Activated CD8-positive, alpha-beta memory T cell treated with anti-CD3 and anti-CD28 coated beads, Interleukin-2, amount 10 ng/mL, durations not matched to agents 7 days and 5 days (primary cell): ENCODE measurements at regions not wholly inside any gene's neighbourhood (a gene's known extent, or its start where the extent isn't known, plus 50 kb on each side); places are given as distances from the start of the nearest gene placed in this dataset.

ENCODE experiments used
- ATAC-seq: fragments of 150-1000 bp; cut with Tn5 transposase; one replicate; pipeline ENCODE4 v1.10.0; 2021; ENCODE audit warnings: moderate library complexity
- CTCF ChIA-PET: fragments of 350-600 bp; sonication (Branson Sonifier 250); formaldehyde crosslinking; loops from one replicate; lab custom pipeline; 2021; ENCODE audit warnings: antibody characterized with exemption; lab: Charles Lee
- DNase-seq: peaks from one replicate; pipeline ENCODE4 v3.0.0-alpha.2; 2020
- H3K27ac Mint-ChIP-seq: one replicate; pipeline ENCODE4 v1.8.0; 2021; ENCODE audit warnings: mild to moderate bottlenecking, mixed read lengths
- H3K27me3 Mint-ChIP-seq: one replicate; pipeline ENCODE4 v1.8.0; 2021; ENCODE audit warnings: mixed read lengths
- H3K36me3 Mint-ChIP-seq: one replicate; pipeline ENCODE4 v1.8.0; 2021; ENCODE audit warnings: mild to moderate bottlenecking, mixed read lengths
- H3K4me1 Mint-ChIP-seq: one replicate; pipeline ENCODE4 v1.8.0; 2021; ENCODE audit warnings: mixed read lengths
- H3K4me3 Mint-ChIP-seq: one replicate; pipeline ENCODE4 v1.8.0; 2021; ENCODE audit warnings: mild to moderate bottlenecking, moderate library complexity, mixed read lengths
- H3K9me3 Mint-ChIP-seq: one replicate; pipeline ENCODE4 v1.8.0; 2022; ENCODE audit warnings: low read depth, mixed read lengths

- no peak for DNase-seq
- H3K4me1 Mint-ChIP-seq: peaks cover 13% of the 10 kb centered on the region
- no peak overlapping the region for H3K27ac Mint-ChIP-seq
- H3K4me3 Mint-ChIP-seq: no peak overlapping the region
- H3K36me3 Mint-ChIP-seq: peaks cover 5% of the 10 kb centered on the region
- H3K27me3 Mint-ChIP-seq: no peaks in the 10 kb centered on the region
- H3K9me3 Mint-ChIP-seq: peaks cover 3% of the 10 kb centered on the region
- CTCF ChIA-PET: no interaction called here
- no peak for ATAC-seq
Observed at GRCh38 chr12:107518868-107519267, 166.7 kb upstream of the PWP1 start.

DNA sequence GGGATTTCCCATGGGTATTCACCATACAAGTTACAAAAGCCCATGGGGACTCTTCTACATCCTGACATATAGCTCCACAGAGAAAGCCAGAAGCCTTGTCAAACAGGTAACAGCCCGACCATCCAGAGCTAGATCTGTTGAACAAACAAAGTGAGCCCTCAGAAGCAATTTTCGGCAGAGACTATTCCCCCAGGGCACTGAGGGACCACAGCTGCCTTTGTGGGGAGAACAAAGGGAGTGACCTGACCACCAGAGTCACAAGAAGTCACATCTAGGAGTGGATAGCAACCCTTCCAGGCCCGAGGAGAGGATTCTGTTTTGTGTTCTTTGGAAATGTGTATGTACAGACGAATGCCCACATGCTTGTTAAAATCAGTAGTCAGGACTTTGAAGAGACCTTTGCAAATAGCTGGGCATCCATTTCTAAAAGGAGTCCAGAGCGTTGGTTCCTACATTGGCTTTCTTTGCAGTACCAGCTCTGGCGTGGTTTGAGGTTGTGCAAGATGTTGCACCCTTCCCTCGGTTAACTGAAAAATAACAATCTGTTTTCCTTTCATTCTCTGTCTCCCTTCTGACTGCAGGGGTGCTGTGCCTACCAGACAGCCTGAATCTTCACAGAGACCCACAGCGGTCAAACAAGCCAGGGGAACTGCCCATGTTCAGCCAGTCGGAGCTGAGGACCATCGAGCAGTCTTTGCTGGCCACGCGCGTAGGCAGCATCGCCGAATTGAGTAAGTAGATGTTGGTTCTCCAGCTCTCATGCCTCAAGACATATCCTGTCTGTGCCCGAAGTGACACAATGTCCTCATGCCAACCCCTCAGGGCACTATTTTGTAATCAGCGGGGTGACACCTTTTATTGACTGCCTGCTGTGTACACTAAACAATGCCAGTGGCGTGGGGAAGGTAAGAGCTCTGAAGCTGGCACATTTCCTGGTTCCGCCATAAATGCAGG is 165.4 kb upstream of the PWP1 start:
- ATAC-seq (no peak), DNase-seq (no peak)
- Mint-ChIP-seq H3K36me3 (peaks cover 5% of the 10 kb centered on the region), H3K27ac (no peak overlapping the region), H3K9me3 (peaks cover 3% of the 10 kb centered on the region), H3K4me1 (peaks cover 8% of the 10 kb centered on the region), H3K27me3 (no peaks in the 10 kb centered on the region), H3K4me3 (no peak overlapping the region)
- CTCF ChIA-PET: interaction anchor here (1.5 kb wide), 1 partner anchor 88 kb away, joined by 3 read pairs; no protein-coding TSS in a partner anchor

DNA sequence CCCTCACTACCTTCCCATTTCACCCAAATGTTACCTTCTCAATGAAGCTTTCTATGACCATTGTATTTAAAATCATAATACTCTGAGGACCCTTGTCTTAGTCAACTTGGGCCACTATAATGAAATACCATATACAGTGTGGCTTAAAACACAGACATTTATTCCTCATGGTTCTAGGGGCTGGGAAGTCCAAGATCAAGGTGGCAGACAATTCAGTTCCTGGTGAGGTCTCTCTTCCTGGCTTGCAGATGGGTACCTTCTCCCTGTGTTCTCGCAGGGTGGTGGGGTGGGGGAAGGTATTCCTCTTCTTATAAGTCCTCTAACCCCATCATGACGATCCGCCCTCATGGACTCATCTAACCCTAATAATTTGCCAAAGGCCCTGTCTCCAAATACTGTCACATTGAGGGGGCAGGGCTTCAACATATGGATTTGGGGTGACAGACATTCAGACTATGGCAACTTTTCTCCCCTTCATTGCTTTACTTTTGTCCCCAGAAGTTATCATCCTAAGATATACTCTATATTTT is 163.7 kb upstream of the PWP1 start:
- H3K9me3 Mint-ChIP-seq: peaks cover 3% of the 10 kb centered on the region
- H3K27ac Mint-ChIP-seq: no peak overlapping the region
- no peaks in the 10 kb centered on the region for H3K4me1 Mint-ChIP-seq
- H3K27me3 Mint-ChIP-seq: no peaks in the 10 kb centered on the region
- DNase-seq: no peak
- CTCF ChIA-PET: no interaction called here
- no peak for ATAC-seq
- H3K4me3 Mint-ChIP-seq: no peak overlapping the region
- H3K36me3 Mint-ChIP-seq: peaks cover 3% of the 10 kb centered on the region

- H3K4me3 Mint-ChIP-seq: no peak overlapping the region
- peaks cover 3% of the 10 kb centered on the region for H3K9me3 Mint-ChIP-seq
- DNase-seq: no peak
- no peaks in the 10 kb centered on the region for H3K27me3 Mint-ChIP-seq
- CTCF ChIA-PET: no interaction called here
- no peak for ATAC-seq
- H3K36me3 Mint-ChIP-seq: peaks cover 3% of the 10 kb centered on the region
- no peak overlapping the region for H3K27ac Mint-ChIP-seq
- H3K4me1 Mint-ChIP-seq: no peaks in the 10 kb centered on the region
Observed at GRCh38 chr12:107522692-107523477, 162.7 kb upstream of the PWP1 start.

GRCh38 chr12:107523775-107524535 is 161.6 kb upstream of the PWP1 start:
- Mint-ChIP-seq H3K4me3 (no peak overlapping the region), H3K4me1 (no peaks in the 10 kb centered on the region), H3K27me3 (no peaks in the 10 kb centered on the region), H3K9me3 (peaks cover 3% of the 10 kb centered on the region), H3K27ac (no peak overlapping the region), H3K36me3 (peaks cover 3% of the 10 kb centered on the region)
- DNase-seq (no peak), ATAC-seq (no peak)
- CTCF ChIA-PET: no interaction called here

DNA sequence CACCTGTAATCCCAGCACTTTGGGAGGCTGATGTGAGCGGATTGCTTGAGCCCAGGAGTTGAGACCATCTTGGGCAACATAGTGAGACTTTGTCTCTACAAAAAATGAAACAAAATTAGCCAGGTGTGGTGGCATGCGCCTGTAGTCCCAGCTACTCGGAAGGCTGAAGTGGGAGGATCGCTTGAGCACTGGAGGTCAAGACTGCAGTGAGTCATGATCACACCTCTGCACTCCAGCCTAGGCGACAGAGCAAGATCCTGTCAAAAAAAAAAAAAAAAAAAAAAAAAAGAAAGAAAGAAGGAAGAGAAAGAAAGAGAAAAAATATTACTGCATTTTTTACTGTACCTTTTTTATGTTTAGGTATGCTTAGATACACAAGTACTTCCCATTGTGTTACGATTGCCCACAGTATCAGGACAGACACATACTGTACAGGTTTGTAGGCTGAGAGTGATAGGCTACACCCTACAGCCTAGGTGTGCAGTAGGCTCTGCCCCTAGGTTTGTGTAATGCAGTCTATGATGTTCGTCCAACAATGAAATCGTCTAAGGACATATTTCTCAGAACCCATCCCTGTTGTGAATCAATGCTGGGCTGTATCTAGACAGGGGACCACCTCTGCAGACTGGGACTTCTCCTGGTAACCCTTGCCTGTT is 160.4 kb upstream of the PWP1 start:
- no peaks in the 10 kb centered on the region for H3K4me1 Mint-ChIP-seq
- DNase-seq (no peak), ATAC-seq (no peak)
- peaks cover 3% of the 10 kb centered on the region for H3K9me3 Mint-ChIP-seq
- H3K36me3 Mint-ChIP-seq: peaks cover 3% of the 10 kb centered on the region
- CTCF ChIA-PET: no interaction called here
- no peaks in the 10 kb centered on the region for H3K27me3 Mint-ChIP-seq
- H3K4me3 Mint-ChIP-seq: no peak overlapping the region
- no peak overlapping the region for H3K27ac Mint-ChIP-seq

DNA sequence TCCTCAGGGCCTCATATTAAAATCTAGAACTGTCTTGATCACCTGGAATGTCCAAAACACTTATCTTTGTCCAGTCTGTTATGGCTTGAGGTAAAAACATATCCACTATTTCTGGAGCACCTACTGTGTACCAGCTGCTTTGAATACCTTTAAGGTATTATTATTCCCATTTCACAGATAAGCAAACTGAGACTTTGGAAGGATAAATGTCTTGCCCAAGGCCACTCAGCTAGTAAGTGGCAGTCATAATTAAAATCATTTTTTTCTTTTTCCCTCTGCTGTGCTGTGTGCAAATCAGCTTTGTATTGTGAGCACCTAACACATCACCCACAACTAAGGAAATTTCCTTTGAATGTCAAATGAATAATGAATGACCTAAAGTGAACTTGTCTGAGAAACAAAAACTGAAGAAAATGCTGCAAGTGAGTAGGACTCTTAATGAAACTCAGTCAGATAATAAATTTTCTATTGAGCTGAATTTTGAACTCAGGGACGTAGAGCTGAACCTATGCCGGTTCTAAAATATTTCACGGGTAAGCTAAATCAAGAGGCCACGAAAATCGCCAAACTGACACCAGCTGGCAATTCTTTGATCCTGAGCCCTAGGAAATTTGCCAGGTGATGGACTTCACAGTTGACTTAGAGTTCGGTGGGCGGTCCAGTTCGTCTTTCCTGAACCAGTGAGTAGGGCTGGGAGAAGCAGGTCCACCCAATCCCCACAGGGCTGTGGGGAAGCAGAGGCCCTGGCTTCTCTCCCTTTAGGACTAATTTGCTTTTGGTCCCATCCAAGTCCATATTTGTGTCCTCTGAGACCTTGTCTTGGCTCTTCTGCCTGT is 159.7 kb upstream of the PWP1 start:
- Mint-ChIP-seq H3K4me1 (no peaks in the 10 kb centered on the region), H3K9me3 (peaks cover 2% of the 10 kb centered on the region), H3K27ac (no peak overlapping the region), H3K27me3 (no peaks in the 10 kb centered on the region), H3K36me3 (peaks cover 1% of the 10 kb centered on the region), H3K4me3 (no peak overlapping the region)
- DNase-seq (no peak), ATAC-seq (no peak)
- CTCF ChIA-PET: no interaction called here

DNA sequence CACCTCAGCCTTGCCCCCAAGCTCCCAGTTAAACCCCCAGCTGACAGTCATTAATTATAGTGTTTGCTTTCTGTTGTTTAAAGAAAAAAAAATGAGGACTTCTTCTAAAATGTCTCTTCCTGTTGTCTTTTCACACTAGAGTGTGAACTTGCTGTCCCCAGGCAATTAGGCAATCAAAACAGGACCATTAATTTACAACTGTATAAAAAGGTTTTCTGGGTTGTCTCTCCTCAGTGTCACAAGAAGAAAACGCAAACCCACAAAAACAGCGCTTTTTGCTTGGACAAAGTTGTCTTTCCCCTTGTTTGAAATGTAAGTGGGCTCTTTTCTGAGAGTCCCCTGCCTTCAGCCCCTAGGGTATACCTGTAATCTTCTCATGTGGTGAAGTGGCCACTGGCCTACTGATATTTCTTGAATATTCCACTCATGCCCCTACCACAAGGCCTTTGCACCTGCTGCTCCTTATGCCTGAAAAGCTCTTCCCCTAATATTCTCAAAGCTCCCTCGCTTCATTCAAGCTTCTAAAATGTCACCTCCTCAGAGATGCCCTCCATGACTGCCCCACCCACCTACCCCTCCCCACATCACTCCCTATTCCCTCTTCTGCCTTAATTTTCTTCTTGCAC is 158.9 kb upstream of the PWP1 start:
- no peak for ATAC-seq

DNA sequence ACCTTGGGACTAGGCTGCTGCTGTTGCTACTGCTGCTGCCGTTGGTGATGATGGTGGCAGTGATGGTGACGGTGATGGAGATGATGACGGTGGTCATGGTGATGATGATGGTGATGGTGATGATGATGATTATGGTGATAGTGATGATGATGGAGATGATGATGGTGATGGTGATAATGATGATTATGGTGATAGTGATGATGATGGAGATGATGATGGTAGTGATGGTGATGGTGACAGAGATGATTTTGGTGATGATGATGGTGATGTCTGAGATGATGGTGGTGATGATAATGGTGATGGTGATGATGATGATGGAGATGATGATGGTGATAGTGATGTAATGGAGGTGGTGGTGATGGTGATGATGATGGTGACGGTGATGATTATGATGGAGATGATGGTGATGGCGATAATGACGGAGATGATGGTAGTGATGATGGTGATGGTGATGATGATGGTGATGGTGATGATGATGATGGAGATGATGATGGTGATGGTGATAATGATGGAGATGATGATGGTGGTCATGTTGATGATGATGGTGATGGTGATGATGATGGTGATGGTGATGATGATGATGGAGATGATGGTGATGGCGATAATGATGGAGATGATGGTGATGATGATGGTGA is 156.8 kb upstream of the PWP1 start:
- Mint-ChIP-seq H3K27me3 (no peaks in the 10 kb centered on the region), H3K36me3 (no peaks in the 10 kb centered on the region), H3K4me1 (peaks cover 2% of the 10 kb centered on the region), H3K4me3 (no peak overlapping the region), H3K9me3 (no peaks in the 10 kb centered on the region), H3K27ac (no peak overlapping the region)
- CTCF ChIA-PET: no interaction called here
- no peak for DNase-seq
- ATAC-seq: no peak

More for the DNA sequence above, 158.9 kb upstream of the PWP1 start:
- H3K9me3 Mint-ChIP-seq: no peaks in the 10 kb centered on the region
- CTCF ChIA-PET: no interaction called here
- no peak for DNase-seq
- H3K4me1 Mint-ChIP-seq: no peaks in the 10 kb centered on the region
- H3K36me3 Mint-ChIP-seq: no peaks in the 10 kb centered on the region
- no peak overlapping the region for H3K4me3 Mint-ChIP-seq
- no peaks in the 10 kb centered on the region for H3K27me3 Mint-ChIP-seq
- no peak overlapping the region for H3K27ac Mint-ChIP-seq

DNA sequence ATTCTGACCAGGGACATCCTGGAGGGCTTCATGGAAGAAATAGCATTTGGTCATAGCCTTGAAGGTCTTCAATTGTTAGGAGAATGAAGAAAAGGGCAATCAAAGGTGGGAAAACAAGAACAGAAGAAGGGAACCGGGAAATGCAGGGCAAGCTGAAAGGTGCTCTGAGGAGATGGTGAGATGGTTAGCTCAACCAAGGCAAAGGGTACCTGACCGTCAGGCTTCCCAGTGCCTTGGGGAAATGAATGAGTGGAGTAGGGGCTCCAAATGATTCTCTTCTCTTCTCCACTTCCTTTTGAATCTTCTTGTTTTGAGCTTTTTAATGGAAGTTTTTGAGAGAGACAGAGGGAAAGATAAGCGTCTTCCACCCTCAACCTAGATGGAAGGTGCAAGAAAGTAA is 155.6 kb upstream of the PWP1 start:
- Mint-ChIP-seq H3K4me1 (peaks cover 2% of the 10 kb centered on the region), H3K27ac (no peak overlapping the region), H3K36me3 (no peaks in the 10 kb centered on the region), H3K9me3 (no peaks in the 10 kb centered on the region), H3K4me3 (no peak overlapping the region), H3K27me3 (no peaks in the 10 kb centered on the region)
- ATAC-seq: no peak
- CTCF ChIA-PET: no interaction called here
- DNase-seq: no peak

GRCh38 chr12:107530701-107531100 is 154.9 kb upstream of the PWP1 start:
- peaks cover 2% of the 10 kb centered on the region for H3K4me1 Mint-ChIP-seq
- no peak for ATAC-seq
- H3K27me3 Mint-ChIP-seq: no peaks in the 10 kb centered on the region
- no peak for DNase-seq
- no peak overlapping the region for H3K27ac Mint-ChIP-seq
- H3K9me3 Mint-ChIP-seq: no peaks in the 10 kb centered on the region
- no peak overlapping the region for H3K4me3 Mint-ChIP-seq
- CTCF ChIA-PET: no interaction called here
- H3K36me3 Mint-ChIP-seq: no peaks in the 10 kb centered on the region
